Femur (tissue), 1 donor: ENCODE measurements at regions not wholly inside any gene's neighbourhood (a gene's known extent, or its start where the extent isn't known, plus 50 kb on each side); places are given as distances from the start of the nearest gene placed in this dataset.
"Not testable (repeated sequence)": the region's sequence is repeated elsewhere in the genome, so short reads cannot be mapped to it uniquely, and the experiment has no call there.

ENCODE experiments used
- DNase-seq: peaks from one replicate; pipeline ENCODE4 v3.0.0-alpha.2; 2017

- peak; percentile 71 for DNase-seq
These were observed 684.6 kb upstream of the MARCKS start for GRCh38 chr6:113172531-113172966.

GRCh38 chr6:113178349-113178748, 678.8 kb upstream of the MARCKS start:
- DNase-seq, result no peak

- no peak for DNase-seq
These were observed 676.0 kb upstream of the MARCKS start for GRCh38 chr6:113181164-113181563.

GRCh38 chr6:113182370-113183141, 674.6 kb upstream of the MARCKS start:
- no peak for DNase-seq

GRCh38 chr6:113184291-113184690, 672.9 kb upstream of the MARCKS start:
- DNase-seq, result no peak

- DNase-seq, result peak; percentile 28
These were observed 672.4 kb upstream of the MARCKS start for GRCh38 chr6:113184736-113185135.

GRCh38 chr6:113185299-113185698, 671.8 kb upstream of the MARCKS start:
- peak; percentile 52 for DNase-seq

- DNase-seq, result no peak
These were observed 669.5 kb upstream of the MARCKS start for GRCh38 chr6:113187661-113188060.

GRCh38 chr6:113188962-113189361, 668.2 kb upstream of the MARCKS start:
- DNase-seq, result no peak

- no peak for DNase-seq
These were observed 667.0 kb upstream of the MARCKS start for GRCh38 chr6:113190170-113190569.

- DNase-seq, result no peak
These were observed 663.1 kb upstream of the MARCKS start for GRCh38 chr6:113194090-113194489.

GRCh38 chr6:113202852-113203714, 654.1 kb upstream of the MARCKS start:
- DNase-seq, result no peak

- no peak for DNase-seq
These were observed 653.4 kb upstream of the MARCKS start for GRCh38 chr6:113203715-113204110.

- DNase-seq, result no peak
These were observed 651.6 kb upstream of the MARCKS start for GRCh38 chr6:113205553-113205952.

- no peak for DNase-seq
These were observed 648.4 kb upstream of the MARCKS start for GRCh38 chr6:113208726-113209125.

GRCh38 chr6:113209315-113209714, 647.8 kb upstream of the MARCKS start:
- no peak for DNase-seq

GRCh38 chr6:113211170-113211569, 646.0 kb upstream of the MARCKS start:
- DNase-seq, result no peak

GRCh38 chr6:113219783-113220182, 637.4 kb upstream of the MARCKS start:
- DNase-seq, result no peak

GRCh38 chr6:113220832-113221231, 636.3 kb upstream of the MARCKS start:
- DNase-seq, result no peak

- DNase-seq, result no peak
These were observed 635.3 kb upstream of the MARCKS start for GRCh38 chr6:113221850-113222249.

GRCh38 chr6:113246186-113246585, 611.0 kb upstream of the MARCKS start:
- no peak for DNase-seq

GRCh38 chr6:113248532-113248931, 608.6 kb upstream of the MARCKS start:
- DNase-seq, result no peak

GRCh38 chr6:113254194-113254593, 603.0 kb upstream of the MARCKS start:
- not testable (repeated sequence) for DNase-seq

GRCh38 chr6:113258771-113259170, 598.4 kb upstream of the MARCKS start:
- DNase-seq, result no peak
